Activated T-cell treated with anti-CD3 and anti-CD28 coated beads, Interleukin-2, amount 50 U/mL, for 72 hours (primary cell): ENCODE measurements at regions not wholly inside any gene's neighbourhood (a gene's known extent, or its start where the extent isn't known, plus 50 kb on each side); places are given as distances from the start of the nearest gene placed in this dataset.

ENCODE experiments used
- ATAC-seq, 2 donors: fragments of 150-1000 bp; cut with Tn5 transposase; replicated peaks in 1 of 2; 2 replicates each; pipeline ENCODE4 v1.10.0; 2021; ENCODE audit warnings: moderate library complexity in 2 of 2, mild to moderate bottlenecking in 1 of 2
- DNase-seq, 2 donors: peaks; one replicate each; pipeline ENCODE4 v3.0.0; 2021 to 2022; ENCODE audit warnings: mixed read lengths in 1 of 2
- H3K27ac Mint-ChIP-seq: one replicate; pipeline ENCODE4 v1.8.0; 2022; ENCODE audit warnings: mild to moderate bottlenecking, moderate library complexity, mixed read lengths
- H3K27me3 Mint-ChIP-seq: one replicate; pipeline ENCODE4 v1.8.0; 2022; ENCODE audit warnings: low read depth, mixed read lengths
- H3K36me3 Mint-ChIP-seq, 2 donors: one replicate each; pipeline ENCODE4 v1.8.0; 2022; ENCODE audit warnings: mixed read lengths in 2 of 2, mild to moderate bottlenecking in 1 of 2; ENCODE audit not compliant: insufficient read depth in 2 of 2
- H3K4me1 Mint-ChIP-seq: one replicate; pipeline ENCODE4 v1.8.0; 2022; ENCODE audit warnings: low read depth, mixed read lengths
- H3K4me3 Mint-ChIP-seq, 2 donors: one replicate each; pipeline ENCODE4 v1.8.0; 2022; ENCODE audit warnings: mild to moderate bottlenecking in 2 of 2, mixed read lengths in 2 of 2, moderate library complexity in 2 of 2
- H3K9me3 Mint-ChIP-seq, 2 donors: one replicate each; pipeline ENCODE4 v1.8.0; 2022; ENCODE audit warnings: mixed read lengths in 2 of 2

GRCh38 chr7:55279080-55279845, 85.9 kb upstream of the LANCL2 start:
- DNase-seq: no peak
- Mint-ChIP-seq H3K4me1 (no peaks in the 10 kb centered on the region), H3K27me3 (no peaks in the 10 kb centered on the region), H3K9me3 (no peaks in the 10 kb centered on the region), H3K36me3 (no peaks in the 10 kb centered on the region), H3K4me3 (no peak overlapping the region), H3K27ac (no peak overlapping the region)
- ATAC-seq: no peak

GRCh38 chr7:55280031-55280454, 85.1 kb upstream of the LANCL2 start:
- no peaks in the 10 kb centered on the region for H3K27me3 Mint-ChIP-seq
- H3K36me3 Mint-ChIP-seq: no peaks in the 10 kb centered on the region
- ATAC-seq (peak; percentile 80 to 86), DNase-seq (peak; percentile 64 to 70)
- no peaks in the 10 kb centered on the region for H3K9me3 Mint-ChIP-seq
- H3K27ac Mint-ChIP-seq: no peak overlapping the region
- H3K4me1 Mint-ChIP-seq: no peaks in the 10 kb centered on the region
- H3K4me3 Mint-ChIP-seq: no peak overlapping the region

GRCh38 chr7:55285665-55286064, 79.5 kb upstream of the LANCL2 start:
- Mint-ChIP-seq H3K9me3 (no peaks in the 10 kb centered on the region), H3K4me1 (no peaks in the 10 kb centered on the region), H3K27me3 (peaks cover 14% of the 10 kb centered on the region), H3K36me3 (no peaks in the 10 kb centered on the region), H3K4me3 (no peak overlapping the region), H3K27ac (no peak overlapping the region)
- ATAC-seq: no peak
- DNase-seq: no peak

DNA sequence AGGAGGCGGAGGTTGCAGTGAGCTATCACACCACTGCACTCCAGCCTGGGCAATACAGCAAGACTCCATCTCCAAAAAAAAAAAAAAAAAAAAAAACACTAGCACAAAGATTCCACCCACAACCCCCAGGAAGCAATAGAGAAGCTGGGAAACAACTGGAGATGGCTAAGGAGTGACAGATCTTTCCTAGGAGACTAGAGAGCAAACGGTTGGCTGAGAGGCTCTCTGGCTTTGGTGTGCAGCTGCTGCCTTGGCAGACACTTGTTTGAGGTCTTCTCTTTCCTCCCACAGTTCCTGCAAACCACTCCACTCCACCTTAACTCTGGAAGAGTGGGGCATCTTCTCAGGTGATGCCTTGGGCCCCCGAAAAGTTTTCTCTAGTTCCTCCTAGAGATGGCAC, 78.5 kb upstream of the LANCL2 start:
- peaks cover 17% of the 10 kb centered on the region for H3K27me3 Mint-ChIP-seq
- H3K4me3 Mint-ChIP-seq: no peak overlapping the region

GRCh38 chr7:55288070-55288824, 76.9 kb upstream of the LANCL2 start:
- Mint-ChIP-seq H3K4me1 (no peaks in the 10 kb centered on the region), H3K4me3 (no peak overlapping the region), H3K27ac (no peak overlapping the region), H3K36me3 (no peaks in the 10 kb centered on the region), H3K9me3 (no peaks in the 10 kb centered on the region), H3K27me3 (peaks cover 31% of the 10 kb centered on the region)
- DNase-seq (no peak), ATAC-seq (no peak)

More for the DNA sequence above, 78.5 kb upstream of the LANCL2 start:
- H3K4me1 Mint-ChIP-seq: no peaks in the 10 kb centered on the region
- H3K9me3 Mint-ChIP-seq: no peaks in the 10 kb centered on the region
- no peak overlapping the region for H3K27ac Mint-ChIP-seq
- ATAC-seq (no peak), DNase-seq (no peak)
- H3K36me3 Mint-ChIP-seq: no peaks in the 10 kb centered on the region

GRCh38 chr7:55296070-55296469, 69.1 kb upstream of the LANCL2 start:
- DNase-seq: no peak
- ATAC-seq: no peak
- H3K27ac Mint-ChIP-seq: no peak overlapping the region
- H3K4me3 Mint-ChIP-seq: no peak overlapping the region
- H3K27me3 Mint-ChIP-seq: peaks cover 51% of the 10 kb centered on the region
- H3K9me3 Mint-ChIP-seq: no peaks in the 10 kb centered on the region
- no peaks in the 10 kb centered on the region for H3K4me1 Mint-ChIP-seq
- no peaks in the 10 kb centered on the region for H3K36me3 Mint-ChIP-seq

DNA sequence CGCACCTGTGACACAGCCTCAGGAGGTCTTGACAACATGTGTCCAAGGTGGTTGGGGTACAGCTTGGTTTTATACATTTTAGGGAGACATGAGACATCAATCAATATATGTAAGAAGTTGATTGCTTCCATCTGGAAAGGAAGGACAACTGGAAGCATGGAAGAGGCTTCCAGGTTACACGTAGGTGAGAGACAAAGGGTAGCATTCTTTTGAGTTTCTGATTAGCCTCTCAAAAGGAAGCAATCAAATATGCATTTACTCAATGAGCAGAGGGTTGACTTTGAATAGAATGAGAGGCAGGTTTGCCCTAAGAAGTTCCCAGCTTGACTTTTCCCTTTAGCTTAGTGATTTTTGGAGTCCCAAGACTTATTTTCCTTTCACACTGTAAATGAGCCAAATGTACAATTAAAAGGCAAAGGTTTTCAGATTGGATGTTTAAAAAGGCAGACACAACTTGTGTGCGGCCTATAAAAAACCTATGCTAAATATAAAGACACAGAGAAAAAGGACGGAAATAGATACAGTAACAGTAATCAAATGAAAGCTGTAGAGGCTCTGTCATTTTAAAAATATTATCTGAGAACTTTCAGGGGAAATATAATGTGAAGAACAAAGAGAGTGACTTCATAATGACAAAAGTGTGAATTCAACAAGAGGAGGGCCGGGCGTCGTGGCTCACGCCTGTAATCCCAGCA, 65.7 kb upstream of the LANCL2 start:
- peaks cover 6% of the 10 kb centered on the region for H3K4me1 Mint-ChIP-seq
- DNase-seq: no peak
- no peaks in the 10 kb centered on the region for H3K36me3 Mint-ChIP-seq
- no peak for ATAC-seq
- H3K4me3 Mint-ChIP-seq: no peak overlapping the region
- H3K27me3 Mint-ChIP-seq: peaks cover 46% of the 10 kb centered on the region
- H3K27ac Mint-ChIP-seq: no peak overlapping the region
- no peaks in the 10 kb centered on the region for H3K9me3 Mint-ChIP-seq

DNA sequence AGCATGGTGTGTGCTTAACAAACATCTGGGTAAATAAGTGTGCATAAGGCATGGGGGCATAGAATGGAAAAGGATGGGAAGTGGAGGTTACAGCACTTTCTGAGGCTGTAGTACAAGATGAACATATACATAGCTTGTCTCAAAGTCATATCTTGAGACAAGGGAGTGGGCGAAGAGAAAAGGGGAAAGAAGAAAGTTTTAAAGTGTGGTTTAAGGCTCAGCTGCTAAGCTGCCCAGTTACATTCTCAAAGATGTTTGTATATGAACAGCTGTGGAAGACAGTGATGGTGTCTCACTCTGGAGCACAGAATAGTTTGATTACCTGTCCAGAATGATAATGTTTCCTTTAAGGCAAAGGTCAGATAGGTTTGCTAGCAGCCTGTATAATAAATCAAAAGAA, 61.9 kb upstream of the LANCL2 start:
- H3K27ac Mint-ChIP-seq: no peak overlapping the region

GRCh38 chr7:55304018-55304762, 60.9 kb upstream of the LANCL2 start:
- peaks cover 35% of the 10 kb centered on the region for H3K4me1 Mint-ChIP-seq
- peaks cover 47% of the 10 kb centered on the region for H3K27me3 Mint-ChIP-seq
- H3K36me3 Mint-ChIP-seq: peaks cover 0 to 5% of the 10 kb centered on the region in 2 donors
- no peak for DNase-seq
- ATAC-seq: no peak
- no peaks in the 10 kb centered on the region for H3K9me3 Mint-ChIP-seq
- no peak overlapping the region for H3K27ac Mint-ChIP-seq
- no peak overlapping the region for H3K4me3 Mint-ChIP-seq

More for the DNA sequence above, 61.9 kb upstream of the LANCL2 start:
- Mint-ChIP-seq H3K4me3 (no peak overlapping the region), H3K9me3 (no peaks in the 10 kb centered on the region), H3K27me3 (peaks cover 50% of the 10 kb centered on the region), H3K4me1 (peaks cover 26% of the 10 kb centered on the region), H3K36me3 (peaks cover 0 to 2% of the 10 kb centered on the region in 2 donors)
- ATAC-seq (no peak), DNase-seq (no peak)

DNA sequence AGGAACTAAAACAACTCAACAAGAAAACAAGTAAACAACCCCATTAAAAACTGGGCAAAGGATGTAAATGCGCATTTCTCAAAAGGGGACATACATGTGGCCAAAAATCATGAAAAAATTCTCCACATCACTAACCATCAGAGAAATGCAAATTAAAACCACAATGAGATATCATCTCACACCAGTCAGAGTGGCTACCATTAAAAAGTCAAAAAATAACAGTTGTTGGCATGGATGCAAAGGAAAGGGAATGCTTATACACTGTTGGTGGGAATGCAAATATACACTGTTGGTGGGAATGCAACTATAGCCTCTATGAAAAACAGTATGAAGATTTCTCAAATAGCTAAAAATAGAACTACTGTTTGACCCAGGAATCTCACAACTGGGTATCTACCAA, 60.0 kb upstream of the LANCL2 start:
- Mint-ChIP-seq H3K4me1 (peaks cover 45% of the 10 kb centered on the region), H3K36me3 (peaks cover 0 to 5% of the 10 kb centered on the region in 2 donors), H3K27me3 (peaks cover 40% of the 10 kb centered on the region), H3K27ac (no peak overlapping the region), H3K4me3 (no peak overlapping the region), H3K9me3 (no peaks in the 10 kb centered on the region)
- ATAC-seq (no peak), DNase-seq (no peak)

GRCh38 chr7:55306331-55306730, 58.8 kb upstream of the LANCL2 start:
- H3K27me3 Mint-ChIP-seq: peaks cover 37% of the 10 kb centered on the region

DNA sequence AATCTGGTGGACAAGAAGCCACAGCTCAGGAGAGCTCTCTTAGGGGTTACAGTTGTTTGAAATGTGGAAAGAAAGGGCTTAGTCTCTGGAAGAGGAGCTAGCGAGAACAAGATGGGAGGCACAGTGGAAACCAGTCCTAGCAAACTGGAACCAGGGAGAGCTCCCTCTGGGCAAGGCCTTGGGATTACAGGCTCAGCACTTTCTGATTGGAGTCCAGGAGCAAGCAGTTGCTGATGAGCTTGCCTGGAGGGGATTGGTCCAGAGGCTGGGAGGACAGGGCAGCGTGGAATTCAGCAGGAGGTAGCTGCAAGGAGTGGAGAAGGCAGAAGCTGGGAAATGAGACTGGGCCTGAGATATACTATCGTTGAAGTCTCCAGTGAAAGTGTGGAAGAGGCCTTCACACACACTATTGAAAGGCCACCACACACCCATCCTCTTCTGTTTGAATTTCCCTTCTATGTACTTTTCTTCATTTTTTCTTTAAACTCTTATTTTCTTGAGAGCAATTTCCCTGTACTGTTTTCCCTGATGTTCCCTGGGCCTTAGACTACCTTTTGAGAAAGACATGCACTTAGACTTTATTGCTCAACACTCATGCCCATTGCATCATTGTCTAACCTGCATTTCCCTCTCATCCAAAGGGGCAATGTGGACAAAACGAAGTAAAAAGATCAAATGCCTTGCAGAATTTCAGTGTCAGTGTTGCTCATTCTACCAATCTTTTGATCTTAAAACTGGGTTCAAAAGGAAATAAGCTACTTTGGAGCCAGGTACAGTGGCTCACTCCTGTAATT, 57.8 kb upstream of the LANCL2 start:
- DNase-seq (no peak), ATAC-seq (no peak)
- Mint-ChIP-seq H3K27ac (no peak overlapping the region), H3K4me1 (peaks cover 51% of the 10 kb centered on the region), H3K36me3 (peaks cover 0 to 8% of the 10 kb centered on the region in 2 donors), H3K27me3 (peaks cover 31% of the 10 kb centered on the region), H3K4me3 (peak overlapping the region in 1 of 2 donors; percentile 11), H3K9me3 (peaks cover 2 to 4% of the 10 kb centered on the region in 2 donors)

More at GRCh38 chr7:55306331-55306730, 58.8 kb upstream of the LANCL2 start:
- H3K27ac Mint-ChIP-seq: no peak overlapping the region
- DNase-seq: no peak
- peaks cover 0 to 8% of the 10 kb centered on the region in 2 donors for H3K36me3 Mint-ChIP-seq
- H3K9me3 Mint-ChIP-seq: peaks cover 2 to 4% of the 10 kb centered on the region in 2 donors
- H3K4me1 Mint-ChIP-seq: peaks cover 51% of the 10 kb centered on the region
- ATAC-seq: no peak
- no peak overlapping the region for H3K4me3 Mint-ChIP-seq
